Thoracic aorta (tissue), 2 donors: ENCODE measurements at regions not wholly inside any gene's neighbourhood (a gene's known extent, or its start where the extent isn't known, plus 50 kb on each side); places are given as distances from the start of the nearest gene placed in this dataset.

Source experiments
- ATAC-seq: fragments of 150-250 bp; one replicate; pipeline ENCODE4 v1.8.0; 2017; ENCODE audit warnings: low read depth; ENCODE audit not compliant: insufficient number of reproducible peaks, low FRiP score
- DNase-seq: peaks from one replicate; pipeline ENCODE4 v3.0.0-alpha.2; 2020; ENCODE audit warnings: low spot score
- H3K27ac ChIP-seq, 2 donors: fragments of 200-600 bp; sonication (generic); 1 replicate in 1 of 2; 2 replicates in 1 of 2; pipeline ENCODE4 v1.5.1; 2016; ENCODE audit warnings: mild to moderate bottlenecking in 2 of 2, moderate library complexity in 2 of 2
- H3K27me3 ChIP-seq: fragments of 200-600 bp; sonication (generic); replicated peaks from 2 replicates; pipeline ENCODE4 v1.6.0; 2016; ENCODE audit warnings: mild to moderate bottlenecking; ENCODE audit not compliant: insufficient read depth
- H3K36me3 ChIP-seq: fragments of 200-600 bp; sonication (generic); one replicate; pipeline ENCODE4 v1.5.1; 2016
- H3K4me1 ChIP-seq, 2 donors: fragments of 200-600 bp; sonication (generic); 1 replicate in 1 of 2; 2 replicates in 1 of 2; pipeline versions ENCODE4 v1.5.1 to v1.6.0; 2016; ENCODE audit warnings: low read depth in 2 of 2, mild to moderate bottlenecking in 1 of 2; ENCODE audit not compliant: control insufficient read depth in 1 of 2
- H3K4me3 ChIP-seq: fragments of 200-600 bp; sonication (generic); 2 replicates; pipeline ENCODE4 v1.5.1; 2016; ENCODE audit warnings: mild to moderate bottlenecking
- H3K9me3 ChIP-seq: fragments of 200-600 bp; sonication (generic); 2 replicates; pipeline ENCODE4 v1.5.1; 2016
- TF ChIP-seq, protein P1 (sequence below): fragments of 200-600 bp; sonication (generic); IDR thresholded peaks from one replicate; pipeline ENCODE4 v1.5.1; 2019; ENCODE audit warnings: antibody characterized with exemption

DNA sequence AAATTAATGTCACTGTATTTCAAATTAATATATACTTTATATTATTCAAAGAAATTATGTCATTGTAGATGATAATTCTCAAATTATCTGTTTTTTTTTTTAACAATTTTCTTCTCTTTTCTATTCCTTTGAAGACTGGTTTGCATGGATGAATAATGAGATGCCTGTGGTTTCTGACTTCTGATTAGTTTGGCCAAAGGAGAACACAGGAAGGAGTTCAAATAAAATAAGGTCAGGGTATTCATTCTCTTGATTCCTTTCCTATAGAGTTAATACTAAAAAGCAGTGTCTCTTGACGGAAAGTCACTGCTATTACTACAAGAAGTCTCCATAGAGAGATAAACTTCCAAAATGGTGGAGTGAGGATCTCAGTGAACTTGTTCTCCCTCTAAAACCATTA is 279.6 kb upstream of the FTMT start:
- Histone ChIP-seq H3K27ac (no peak overlapping the region), H3K36me3 (no peaks in the 10 kb centered on the region), H3K4me1 (no peaks in the 10 kb centered on the region), H3K4me3 (no peak overlapping the region), H3K27me3 (no peaks in the 10 kb centered on the region), H3K9me3 (no peaks in the 10 kb centered on the region)
- DNase-seq (no peak), ATAC-seq (no peak)
- TF ChIP-seq, protein P1, sequence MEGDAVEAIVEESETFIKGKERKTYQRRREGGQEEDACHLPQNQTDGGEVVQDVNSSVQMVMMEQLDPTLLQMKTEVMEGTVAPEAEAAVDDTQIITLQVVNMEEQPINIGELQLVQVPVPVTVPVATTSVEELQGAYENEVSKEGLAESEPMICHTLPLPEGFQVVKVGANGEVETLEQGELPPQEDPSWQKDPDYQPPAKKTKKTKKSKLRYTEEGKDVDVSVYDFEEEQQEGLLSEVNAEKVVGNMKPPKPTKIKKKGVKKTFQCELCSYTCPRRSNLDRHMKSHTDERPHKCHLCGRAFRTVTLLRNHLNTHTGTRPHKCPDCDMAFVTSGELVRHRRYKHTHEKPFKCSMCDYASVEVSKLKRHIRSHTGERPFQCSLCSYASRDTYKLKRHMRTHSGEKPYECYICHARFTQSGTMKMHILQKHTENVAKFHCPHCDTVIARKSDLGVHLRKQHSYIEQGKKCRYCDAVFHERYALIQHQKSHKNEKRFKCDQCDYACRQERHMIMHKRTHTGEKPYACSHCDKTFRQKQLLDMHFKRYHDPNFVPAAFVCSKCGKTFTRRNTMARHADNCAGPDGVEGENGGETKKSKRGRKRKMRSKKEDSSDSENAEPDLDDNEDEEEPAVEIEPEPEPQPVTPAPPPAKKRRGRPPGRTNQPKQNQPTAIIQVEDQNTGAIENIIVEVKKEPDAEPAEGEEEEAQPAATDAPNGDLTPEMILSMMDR = no peak

DNA sequence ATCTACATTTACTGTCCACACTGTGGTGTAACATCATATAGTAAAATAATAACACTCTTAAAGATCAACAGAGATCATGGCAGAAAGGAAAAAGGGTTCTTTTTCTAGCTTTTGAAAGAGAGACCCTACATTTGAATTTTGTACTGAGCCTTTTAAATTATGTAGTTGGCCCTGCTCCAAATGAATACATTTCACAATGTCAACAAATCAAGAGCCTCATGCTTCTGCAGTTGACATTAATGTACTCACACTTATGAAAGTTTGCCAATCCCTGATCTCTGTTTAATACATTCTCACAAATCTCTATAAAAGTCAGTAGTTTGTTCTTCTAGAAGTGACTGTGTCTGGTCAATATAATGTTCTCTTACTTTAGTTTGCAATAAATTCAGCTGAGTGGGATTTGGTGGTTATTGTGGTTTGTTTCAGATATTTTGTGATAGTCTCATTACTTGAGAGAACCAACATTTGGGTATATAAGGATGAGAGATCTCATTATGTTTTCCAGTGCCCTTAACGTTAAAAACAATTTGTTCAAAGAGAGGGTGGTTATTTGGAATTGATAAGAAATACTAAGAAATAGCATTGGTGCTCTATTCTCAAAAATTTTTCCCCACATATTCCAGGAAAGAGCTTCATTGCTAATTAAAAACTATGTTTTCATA is 277.8 kb upstream of the FTMT start:
- no peak overlapping the region for H3K27ac ChIP-seq
- H3K27me3 ChIP-seq = no peaks in the 10 kb centered on the region
- no peak for ATAC-seq
- H3K4me1 ChIP-seq = no peaks in the 10 kb centered on the region
- TF ChIP-seq, protein P1 = no peak
- no peak for DNase-seq
- H3K4me3 ChIP-seq = no peak overlapping the region
- H3K9me3 ChIP-seq = no peaks in the 10 kb centered on the region
- H3K36me3 ChIP-seq = no peaks in the 10 kb centered on the region

DNA sequence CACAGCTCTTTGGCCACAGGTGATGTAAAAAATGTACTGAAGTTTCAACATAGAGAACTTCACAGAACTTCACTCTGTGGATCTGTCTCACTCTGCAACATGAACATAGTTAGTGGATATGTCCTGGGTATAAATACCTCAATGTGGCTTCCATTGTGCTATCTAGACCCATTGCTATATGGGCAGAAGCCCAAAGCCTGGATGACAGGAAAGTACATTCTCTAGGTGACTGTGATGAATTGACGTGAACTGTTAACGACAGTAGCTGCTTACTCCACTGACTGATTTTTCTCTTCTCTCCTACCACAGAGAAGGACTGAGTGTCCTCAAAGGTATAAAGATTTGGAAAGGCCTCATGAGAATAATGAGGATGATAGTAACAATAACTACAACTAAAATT is 270.1 kb upstream of the FTMT start:
- Histone ChIP-seq H3K27ac (no peak overlapping the region), H3K27me3 (no peaks in the 10 kb centered on the region), H3K9me3 (no peaks in the 10 kb centered on the region), H3K36me3 (no peaks in the 10 kb centered on the region), H3K4me1 (no peaks in the 10 kb centered on the region), H3K4me3 (no peak overlapping the region)
- TF ChIP-seq, protein P1 = no peak
- DNase-seq = no peak
- no peak for ATAC-seq

DNA sequence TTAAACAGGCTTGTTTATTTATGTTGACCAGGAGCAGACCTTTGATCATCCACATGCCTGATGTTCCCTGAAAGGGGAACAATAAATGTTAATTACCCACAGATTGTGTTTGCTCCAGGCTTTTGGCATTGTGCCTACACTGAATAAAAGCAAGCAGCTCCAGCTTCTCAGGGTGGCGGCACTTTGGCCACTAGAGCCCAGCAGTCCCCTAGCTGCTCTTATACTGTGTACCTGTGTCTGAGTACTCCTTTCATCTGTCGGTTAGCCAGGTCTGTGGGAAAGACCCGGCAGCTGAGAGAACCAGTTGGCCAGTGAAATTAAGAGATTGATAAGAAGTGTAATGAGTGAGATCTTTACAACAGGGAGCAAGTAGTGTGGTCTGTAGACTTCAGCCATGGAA is 254.8 kb upstream of the FTMT start:
- Histone ChIP-seq H3K4me3 (no peak overlapping the region), H3K4me1 (no peaks in the 10 kb centered on the region), H3K36me3 (no peaks in the 10 kb centered on the region), H3K9me3 (no peaks in the 10 kb centered on the region), H3K27me3 (no peaks in the 10 kb centered on the region), H3K27ac (no peak overlapping the region)
- no peak for DNase-seq
- ATAC-seq = no peak
- TF ChIP-seq, protein P1 = no peak

DNA sequence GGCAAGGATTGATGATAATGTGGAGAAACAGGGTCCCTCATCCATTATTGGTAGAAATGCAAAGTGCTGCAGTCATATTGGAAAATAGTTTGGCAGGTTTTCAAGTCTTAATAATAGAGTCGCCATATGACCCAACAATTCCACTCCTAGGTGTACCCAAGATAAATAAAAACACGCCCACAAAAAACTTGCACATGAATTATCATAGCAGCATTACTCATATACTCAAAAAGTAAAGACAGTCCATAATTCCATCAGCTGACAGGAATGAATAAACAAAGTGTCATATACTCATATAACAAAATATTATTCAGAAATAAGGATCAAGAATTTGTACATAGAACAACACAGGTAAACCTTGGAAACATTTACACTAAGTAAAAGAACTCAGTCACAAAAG is 242.9 kb upstream of the FTMT start:
- H3K9me3 ChIP-seq = no peaks in the 10 kb centered on the region
- no peak overlapping the region for H3K27ac ChIP-seq
- no peaks in the 10 kb centered on the region for H3K4me1 ChIP-seq
- no peak overlapping the region for H3K4me3 ChIP-seq
- H3K36me3 ChIP-seq = no peaks in the 10 kb centered on the region
- TF ChIP-seq, protein P1 = no peak
- no peaks in the 10 kb centered on the region for H3K27me3 ChIP-seq
- no peak for DNase-seq
- ATAC-seq = no peak
